CD4-positive, alpha-beta T cell treated with Interleukin-12 subunit alpha and Interleukin-12 subunit beta, for 1 hour (primary cell): ENCODE measurements at regions not wholly inside any gene's neighbourhood (a gene's known extent, or its start where the extent isn't known, plus 50 kb on each side); places are given as distances from the start of the nearest gene placed in this dataset.

Experiments used
- DNase-seq: peaks from one replicate; pipeline ENCODE4 v3.0.0-alpha.2; 2020

DNA sequence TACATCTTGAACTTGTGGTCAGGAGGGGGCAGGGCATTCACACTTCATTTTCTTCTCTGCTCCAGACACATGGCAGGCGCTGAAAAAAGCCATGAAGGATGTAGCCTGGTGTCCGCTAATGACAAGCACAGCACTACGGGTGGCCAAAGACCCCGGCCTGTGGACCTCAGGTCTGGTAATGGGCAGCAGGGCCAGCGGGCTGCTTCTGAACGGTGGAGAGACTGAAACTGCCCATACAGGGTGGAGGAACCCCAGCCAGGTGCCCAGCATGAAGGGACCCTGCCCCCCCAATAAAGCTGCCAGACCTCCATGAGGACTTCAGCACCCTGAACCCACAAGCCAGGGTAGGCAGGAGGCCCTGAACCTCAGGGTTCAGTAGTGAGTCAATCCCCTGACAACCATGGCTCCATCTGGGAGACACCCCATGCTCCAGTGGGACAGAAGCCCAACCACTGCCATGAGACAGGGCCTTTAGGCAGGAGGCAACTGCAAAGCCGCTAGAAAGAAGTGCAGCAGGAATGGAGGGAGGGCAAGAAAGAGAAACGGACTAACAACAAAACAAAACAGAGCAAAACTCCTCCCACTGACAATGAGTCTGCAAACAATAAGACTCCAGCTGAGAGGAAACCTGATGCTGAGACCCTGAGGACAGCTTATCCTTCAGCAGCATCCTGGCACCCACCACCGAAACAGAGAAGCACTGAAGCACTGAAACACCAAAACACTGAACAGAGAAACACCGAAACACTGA lies 140.2 kb upstream of the PPP2R2D start:
- no peak for DNase-seq

GRCh38 chr10:131762789-131763696 lies 137.8 kb upstream of the PPP2R2D start:
- no peak for DNase-seq

DNA sequence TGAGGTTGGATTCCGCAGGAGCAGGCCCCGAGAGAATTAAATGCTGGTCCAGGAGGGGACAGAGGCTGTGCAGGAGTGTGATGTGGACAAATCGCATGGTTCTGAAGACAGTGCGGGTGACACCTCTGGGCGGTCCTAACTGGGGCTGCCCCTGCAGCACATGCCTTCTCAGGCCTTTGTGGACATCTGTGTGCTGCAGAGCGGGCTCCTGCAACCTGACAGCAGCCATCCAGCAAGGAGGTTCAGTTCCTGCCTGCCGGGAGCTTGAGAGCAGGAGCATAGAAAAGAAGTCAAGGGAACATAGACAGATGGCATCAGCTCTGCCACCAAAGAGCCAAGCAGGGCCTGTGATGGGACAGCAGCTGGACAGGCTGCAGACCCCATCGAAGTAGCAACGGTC lies 135.9 kb upstream of the PPP2R2D start:
- DNase-seq = no peak

DNA sequence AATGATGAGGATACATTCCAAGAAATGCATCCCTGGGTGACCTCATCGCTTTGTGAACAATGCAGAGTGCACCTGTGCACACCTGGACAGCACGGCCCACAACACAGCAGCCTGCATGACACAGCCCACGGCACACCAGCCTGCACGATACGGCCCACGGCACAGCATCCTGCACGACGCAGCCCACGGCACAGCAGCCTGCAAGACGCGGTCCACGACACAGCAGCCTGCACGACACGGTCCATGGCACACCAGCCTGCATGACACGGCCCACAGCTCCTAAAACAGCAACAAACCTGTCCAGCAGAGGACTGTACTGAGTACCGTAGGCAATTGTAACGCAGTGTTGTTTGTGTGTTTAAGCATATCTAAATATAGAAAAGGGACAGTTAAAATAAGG lies 134.7 kb upstream of the PPP2R2D start:
- DNase-seq = no peak

GRCh38 chr10:131767716-131768115 lies 133.1 kb upstream of the PPP2R2D start:
- DNase-seq = no peak

- DNase-seq = no peak
Observed at GRCh38 chr10:131769571-131770410, 131.0 kb upstream of the PPP2R2D start.

DNA sequence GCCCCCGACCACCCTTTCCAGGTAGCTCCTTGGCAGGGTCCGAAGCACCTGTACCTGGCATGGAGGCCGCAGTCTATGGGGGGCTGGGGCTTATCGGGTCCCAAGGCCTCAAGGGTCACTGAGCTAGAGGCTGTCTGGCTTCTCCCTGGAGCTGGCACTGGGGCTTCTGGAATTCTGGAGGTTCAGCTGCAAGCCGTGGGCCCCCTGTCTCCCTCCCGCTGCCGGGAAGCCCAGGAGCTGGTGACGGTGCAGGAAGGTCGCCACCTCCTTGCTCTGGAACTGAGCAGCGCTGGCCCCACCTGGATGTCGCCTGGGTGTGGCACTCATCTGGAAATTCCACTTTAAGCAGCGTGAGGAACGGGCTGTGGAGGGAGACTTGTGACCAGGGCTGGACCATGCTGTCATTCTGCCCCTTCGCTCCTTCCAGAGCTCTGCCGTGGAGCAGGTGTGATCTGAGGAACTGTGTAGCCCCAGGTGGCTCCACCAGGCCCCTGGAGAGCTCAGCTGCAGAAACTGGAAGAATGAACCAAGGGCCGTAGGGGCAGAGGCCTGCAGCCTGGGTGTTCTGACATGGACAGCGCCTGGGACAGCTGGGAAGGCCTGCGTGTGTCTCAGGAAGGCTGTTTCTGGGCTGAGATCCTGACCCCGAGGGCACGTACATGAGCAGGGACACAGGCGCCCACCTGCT lies 129.7 kb upstream of the PPP2R2D start:
- DNase-seq = no peak

- no peak for DNase-seq
Observed at GRCh38 chr10:131771634-131772358, 129.0 kb upstream of the PPP2R2D start.

- no peak for DNase-seq
Observed at GRCh38 chr10:131772441-131772840, 128.4 kb upstream of the PPP2R2D start.

GRCh38 chr10:131773370-131774343 lies 127.2 kb upstream of the PPP2R2D start:
- DNase-seq = no peak

DNA sequence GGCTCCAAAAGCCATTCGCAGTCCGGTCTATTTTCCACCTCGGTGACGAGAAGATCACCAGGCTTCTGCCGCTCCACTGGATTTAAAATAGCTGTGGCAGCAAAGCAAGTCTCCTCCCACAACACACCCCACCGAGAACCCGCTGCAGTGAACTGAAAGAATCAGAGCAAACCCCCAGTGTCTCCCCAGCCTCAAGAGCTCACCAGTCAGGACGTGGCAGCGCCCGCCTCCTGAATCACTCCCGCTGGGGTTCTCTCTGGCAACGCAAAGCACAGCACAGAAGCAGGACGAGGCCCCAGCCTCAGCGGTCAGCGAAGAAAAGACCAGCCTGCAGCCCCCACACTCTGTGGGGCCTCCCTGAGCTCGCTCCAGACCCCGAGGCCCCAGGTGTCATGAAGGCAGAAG lies 126.1 kb upstream of the PPP2R2D start:
- no peak for DNase-seq

DNA sequence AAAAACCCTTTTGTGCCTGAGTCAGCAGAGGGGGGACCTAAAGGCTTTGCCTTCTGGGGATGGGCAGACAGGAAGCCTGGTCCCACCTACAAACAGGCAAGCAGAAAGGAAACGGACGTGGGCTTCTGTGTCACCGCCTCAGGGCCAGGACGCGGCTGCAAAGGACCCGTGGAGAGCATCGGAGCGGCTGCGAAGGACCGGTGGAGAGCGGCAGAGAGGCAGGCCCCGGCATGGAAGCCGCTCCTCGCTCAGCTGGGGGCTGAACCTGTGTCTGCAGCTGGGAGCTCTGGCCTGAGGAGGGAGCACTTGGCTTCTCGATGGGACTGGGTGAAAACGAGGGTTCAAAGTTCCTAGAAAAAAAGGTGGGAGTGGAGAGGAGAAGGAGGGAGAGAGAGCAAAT lies 125.4 kb upstream of the PPP2R2D start:
- no peak for DNase-seq

DNA sequence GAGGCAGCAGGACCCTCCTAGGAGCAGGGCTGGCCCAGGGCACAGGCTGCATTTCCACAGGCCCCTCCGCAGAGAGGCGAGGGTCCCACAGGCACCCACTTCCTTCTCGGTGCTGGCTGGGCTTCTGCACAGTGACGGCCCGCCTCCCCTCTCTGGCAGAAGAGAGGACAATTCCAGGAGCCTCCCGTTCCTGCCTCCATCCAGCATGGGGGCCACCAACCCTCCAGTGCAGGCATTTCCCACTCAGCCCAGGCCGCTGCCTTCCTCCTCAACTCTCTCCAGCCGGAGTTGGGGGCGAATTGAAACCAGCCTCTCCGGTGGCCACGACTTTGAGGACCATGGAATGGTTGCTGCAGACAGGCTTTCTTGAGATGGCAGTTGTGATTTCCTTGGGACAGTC lies 125.0 kb upstream of the PPP2R2D start:
- no peak for DNase-seq

- DNase-seq = no peak
Observed at GRCh38 chr10:131776496-131776895, 124.3 kb upstream of the PPP2R2D start.

GRCh38 chr10:131777162-131777561 lies 123.6 kb upstream of the PPP2R2D start:
- DNase-seq = no peak

DNA sequence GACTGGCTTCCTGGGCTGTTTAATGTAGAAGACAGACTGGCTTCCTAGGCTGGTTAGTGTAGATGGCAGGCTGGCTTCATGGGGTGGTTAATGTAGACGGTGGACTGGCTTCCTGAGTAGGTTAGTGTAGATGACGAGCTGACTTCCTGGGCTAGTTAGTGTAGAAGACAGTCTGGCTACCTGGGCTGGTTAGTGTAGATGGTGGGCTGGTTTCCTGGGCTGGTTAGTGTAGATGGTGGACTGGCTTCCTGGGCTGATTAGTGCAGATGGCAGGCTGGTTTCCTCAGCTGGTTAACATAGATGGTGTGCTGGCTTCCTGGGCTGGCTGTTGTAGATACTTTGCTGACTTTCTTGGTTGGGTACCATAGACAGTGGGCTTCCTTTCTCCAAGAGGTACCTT lies 122.9 kb upstream of the PPP2R2D start:
- DNase-seq = no peak

- DNase-seq = no peak
Observed at GRCh38 chr10:131778385-131778784, 122.4 kb upstream of the PPP2R2D start.

GRCh38 chr10:131778842-131779241 lies 122.0 kb upstream of the PPP2R2D start:
- no peak for DNase-seq

- DNase-seq = no peak
Observed at GRCh38 chr10:131779661-131780394, 121.0 kb upstream of the PPP2R2D start.

- no peak for DNase-seq
Observed at GRCh38 chr10:131781076-131781475, 119.7 kb upstream of the PPP2R2D start.
